GM21619 (cell line): ENCODE measurements at regions not wholly inside any gene's neighbourhood (a gene's known extent, or its start where the extent isn't known, plus 50 kb on each side); places are given as distances from the start of the nearest gene placed in this dataset.

ENCODE experiments used
- ATAC-seq: cut with Tn5 transposase; IDR thresholded peaks from one replicate; pipeline ENCODE4 v1.9.1; 2021; ENCODE audit not compliant: unreplicated experiment

DNA sequence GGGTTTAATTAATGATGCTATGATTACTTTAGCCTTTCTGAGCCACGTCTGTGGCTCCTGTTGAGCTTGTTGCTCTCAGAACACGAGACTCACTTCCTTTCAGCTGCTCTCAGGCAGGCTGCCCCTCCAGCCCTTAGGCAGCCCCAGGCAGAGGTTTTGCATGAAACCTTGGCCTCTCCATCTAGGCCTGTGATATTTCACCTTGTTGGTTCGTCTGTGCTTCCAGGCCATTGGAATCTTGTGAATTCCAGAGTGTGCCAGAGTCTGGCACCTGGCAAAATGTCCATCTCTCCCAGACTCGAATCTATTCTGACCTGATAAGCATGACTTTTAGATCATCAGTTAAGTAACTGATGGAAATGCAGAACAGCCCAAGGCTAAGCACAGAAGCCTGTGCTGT lies 254.1 kb downstream of the LOXHD1 start:
- no peak for ATAC-seq

DNA sequence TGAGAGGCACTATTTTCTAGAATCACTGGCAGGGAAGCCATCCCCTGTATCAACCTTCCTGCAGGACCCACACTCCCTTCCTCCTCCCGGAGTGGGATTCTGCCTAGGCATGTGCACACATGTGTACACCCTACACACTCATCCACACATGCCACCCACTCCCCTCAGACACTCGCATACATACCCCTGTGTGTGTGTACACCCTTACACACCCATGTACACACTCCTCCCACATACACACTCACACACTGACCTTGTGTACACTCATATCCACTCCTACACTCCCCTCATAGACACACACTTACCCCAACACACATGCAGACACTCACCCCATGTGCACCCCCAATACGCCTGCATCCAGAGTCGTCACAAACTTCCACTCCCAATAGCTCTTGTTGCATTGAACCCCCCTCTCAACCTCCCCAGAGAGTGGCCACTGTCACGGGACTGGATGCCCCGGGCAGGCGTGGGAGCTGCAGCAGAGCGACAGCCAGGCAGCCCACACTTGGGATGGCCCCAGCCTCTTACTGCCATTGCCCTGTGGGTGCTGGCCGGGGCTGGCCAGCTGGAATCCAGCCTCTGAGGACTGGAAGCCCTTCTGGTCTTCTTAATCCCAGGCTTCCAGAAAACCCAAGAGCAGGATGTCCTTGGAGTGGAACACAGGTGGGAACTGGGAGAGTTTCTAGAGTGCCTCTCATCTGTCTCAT lies 251.0 kb downstream of the LOXHD1 start:
- no peak for ATAC-seq

DNA sequence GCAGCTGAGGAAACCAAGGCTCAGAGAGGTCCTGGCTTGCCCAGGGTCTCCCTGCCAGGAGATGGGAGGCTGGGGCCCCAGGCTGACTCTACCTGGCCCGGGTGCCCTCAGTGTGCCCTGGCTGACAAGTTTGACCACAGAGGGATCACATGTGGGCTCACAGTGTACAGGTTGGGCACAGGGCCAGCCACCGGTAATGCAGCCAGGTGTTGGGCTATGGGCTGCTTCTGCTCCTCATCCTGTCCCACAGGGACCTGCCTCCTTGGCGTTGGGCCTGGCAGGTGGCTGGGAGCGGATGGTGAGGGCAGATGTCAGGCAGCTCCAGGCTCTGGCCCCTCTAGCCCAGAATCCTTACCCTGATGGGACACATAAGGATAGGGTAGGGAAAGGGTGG lies 250.5 kb downstream of the LOXHD1 start:
- ATAC-seq, result no peak

DNA sequence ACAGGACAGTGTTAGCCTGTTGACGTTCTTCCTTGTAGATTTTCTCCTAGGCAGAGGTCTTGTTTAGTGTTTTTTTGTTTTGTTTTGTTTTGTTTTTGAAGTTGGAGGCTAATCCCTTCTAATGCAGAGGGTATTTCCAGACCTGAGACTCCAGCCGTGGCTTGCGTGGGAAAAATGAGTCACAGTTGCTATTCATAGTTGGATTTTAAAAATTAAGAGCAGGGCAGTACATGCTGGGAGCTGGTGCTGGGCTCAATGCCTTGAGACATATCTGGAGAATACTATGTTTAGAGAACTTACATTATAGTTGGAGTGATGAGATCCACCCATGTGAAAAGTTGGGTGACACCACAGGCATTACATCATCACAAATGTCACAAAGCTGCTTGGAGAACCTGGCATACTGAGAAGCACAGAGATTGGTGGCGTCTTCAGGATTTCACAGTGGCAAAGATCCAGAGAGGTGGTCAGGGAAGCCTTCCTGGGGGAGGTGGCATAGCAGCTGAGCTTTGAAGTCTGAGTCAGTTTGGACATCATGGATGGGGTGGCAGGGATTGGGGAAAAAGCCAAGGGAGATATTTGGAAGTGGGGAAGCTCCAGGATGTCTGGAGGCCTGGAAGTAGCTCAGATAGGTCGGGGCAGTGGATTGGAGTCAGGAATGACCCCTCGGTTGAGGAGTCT lies 249.4 kb downstream of the LOXHD1 start:
- no peak for ATAC-seq

DNA sequence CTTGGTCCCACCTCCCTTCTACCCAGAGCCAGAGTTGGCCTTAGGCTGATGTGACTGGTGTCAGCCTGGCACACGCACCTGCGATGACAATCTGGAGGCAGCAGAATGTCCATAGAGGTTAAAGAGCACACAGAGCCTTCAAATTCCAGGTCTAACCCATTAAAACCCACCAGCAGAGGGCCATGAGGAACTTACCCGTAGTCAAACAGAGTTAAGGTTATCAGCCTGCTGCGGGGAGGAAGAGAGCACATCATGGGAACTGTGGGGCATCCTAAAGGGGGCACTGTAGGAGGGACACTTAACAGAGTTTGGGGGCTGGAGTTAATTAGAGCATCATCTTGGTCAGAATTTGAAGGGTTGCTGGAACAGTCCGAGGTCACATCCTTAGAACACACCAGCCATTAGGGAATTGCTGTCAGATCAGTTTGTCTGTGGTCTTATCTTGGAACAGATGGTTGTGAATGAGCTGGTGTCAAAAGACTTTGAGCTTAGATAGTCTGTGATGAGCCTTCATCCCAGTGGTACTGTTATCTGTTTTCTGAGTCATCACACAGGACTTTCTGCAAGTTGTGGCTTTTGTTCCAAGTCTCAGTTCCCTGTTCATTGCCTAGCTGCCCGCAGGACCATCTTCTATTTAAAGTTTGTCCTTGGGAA lies 248.6 kb downstream of the LOXHD1 start:
- ATAC-seq, result no peak

DNA sequence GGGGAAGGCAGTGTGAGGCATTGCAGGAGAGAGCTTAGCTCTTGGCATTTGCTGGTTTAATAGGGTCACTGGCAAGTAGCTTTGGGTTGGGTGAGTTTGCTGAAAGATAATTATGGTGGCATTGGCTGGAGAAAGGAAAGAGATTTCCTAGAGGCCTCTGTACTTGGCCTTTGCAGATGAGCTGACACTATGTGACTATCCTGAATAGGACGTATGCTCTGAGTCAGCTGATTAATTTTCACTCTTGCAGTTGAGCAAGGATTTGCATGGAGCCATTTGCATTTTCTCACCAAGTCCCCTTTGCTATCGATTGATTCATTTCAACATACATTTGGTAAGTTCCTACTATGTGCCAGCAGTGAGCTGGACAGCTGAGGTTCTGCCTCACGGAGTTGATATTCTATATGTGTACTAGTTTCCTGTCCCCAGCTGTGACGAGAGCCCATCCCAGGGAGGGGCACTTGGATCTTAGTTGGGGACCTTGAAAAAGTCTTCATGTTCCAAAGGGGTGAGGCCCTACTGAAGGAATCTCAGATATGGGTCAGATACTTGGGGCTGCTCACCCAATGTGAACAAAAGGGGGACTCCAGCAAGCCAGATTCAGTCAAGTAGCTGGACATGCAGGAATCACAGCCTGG lies 245.7 kb downstream of the LOXHD1 start:
- ATAC-seq, result no peak

DNA sequence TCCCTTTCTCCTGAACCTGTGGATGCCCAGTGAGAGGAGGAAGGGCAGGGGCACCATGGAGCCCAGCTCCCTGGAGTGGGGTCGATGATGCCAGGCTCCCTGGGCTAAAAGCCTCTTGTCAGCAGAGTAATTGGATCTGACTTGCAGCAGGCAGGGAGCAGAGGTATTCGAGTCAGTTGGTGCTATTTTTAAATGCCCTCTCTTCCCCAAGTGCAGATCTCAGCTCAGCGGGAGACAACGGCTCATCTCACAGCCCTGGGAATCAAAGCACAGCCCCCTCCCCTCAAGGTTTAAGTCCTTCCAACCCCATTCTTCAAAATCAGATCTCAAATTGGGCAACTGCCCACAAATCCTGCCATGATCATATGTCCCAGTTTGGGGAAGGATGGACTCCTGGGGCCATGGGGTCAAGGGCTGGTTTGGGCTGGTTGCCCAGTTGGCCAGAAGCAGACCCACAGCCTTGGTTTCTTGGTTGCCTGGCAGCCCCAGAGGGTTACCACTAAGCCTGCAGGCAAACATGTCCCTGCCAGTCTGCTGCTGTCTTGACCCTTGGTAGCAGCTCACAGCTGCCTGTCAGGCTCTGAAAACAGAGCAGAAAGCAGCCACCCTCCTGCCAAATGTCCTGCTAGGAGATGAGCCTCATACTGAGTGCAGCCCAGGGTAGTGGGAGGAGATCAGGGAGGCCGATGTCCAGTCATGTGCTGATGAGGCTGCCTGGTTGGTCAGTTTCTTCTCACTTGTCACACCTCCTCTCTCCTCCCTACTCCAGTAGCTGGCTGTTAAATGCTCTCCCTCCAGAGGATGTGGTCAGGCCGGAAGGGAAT lies 244.9 kb downstream of the LOXHD1 start:
- no peak for ATAC-seq

DNA sequence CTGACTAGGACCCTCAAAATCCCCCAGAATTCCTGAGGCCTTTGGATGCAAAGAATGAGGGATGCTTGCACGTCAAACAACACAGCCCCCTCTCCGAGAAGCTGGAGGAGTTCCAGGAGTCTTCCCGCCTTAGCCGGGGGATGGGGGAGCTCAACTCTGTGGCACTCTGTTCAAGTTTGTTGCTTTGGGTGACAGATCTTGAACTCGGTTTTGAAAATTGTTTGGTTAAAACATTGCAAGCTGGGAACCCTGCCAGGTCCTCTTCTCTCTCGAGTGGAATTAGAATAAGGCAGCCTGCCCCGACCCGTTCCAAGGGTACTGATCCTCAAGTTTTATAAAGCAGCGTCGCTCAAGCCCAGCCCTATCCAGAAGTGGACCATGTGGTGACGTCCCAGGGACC lies 244.1 kb downstream of the LOXHD1 start:
- ATAC-seq, result no peak

DNA sequence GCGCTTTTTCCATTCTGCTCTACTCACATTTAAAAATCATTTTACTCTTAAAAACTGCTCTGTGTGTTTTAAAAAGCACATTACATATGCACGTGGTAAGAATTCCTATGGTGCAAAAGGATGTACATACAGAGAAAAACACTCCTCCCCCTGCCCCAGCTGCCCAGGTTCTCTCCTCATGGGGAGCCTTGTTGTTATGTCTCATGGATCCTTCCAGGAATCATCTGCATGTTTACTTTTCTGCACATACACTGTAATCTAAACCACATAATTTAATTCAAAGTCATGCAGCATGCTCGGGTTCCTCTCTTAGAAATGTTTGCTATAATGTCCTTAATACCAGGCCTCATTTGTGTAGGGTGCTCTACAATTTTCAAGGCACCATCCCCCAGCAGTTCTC lies 243.3 kb downstream of the LOXHD1 start:
- ATAC-seq, result no peak

DNA sequence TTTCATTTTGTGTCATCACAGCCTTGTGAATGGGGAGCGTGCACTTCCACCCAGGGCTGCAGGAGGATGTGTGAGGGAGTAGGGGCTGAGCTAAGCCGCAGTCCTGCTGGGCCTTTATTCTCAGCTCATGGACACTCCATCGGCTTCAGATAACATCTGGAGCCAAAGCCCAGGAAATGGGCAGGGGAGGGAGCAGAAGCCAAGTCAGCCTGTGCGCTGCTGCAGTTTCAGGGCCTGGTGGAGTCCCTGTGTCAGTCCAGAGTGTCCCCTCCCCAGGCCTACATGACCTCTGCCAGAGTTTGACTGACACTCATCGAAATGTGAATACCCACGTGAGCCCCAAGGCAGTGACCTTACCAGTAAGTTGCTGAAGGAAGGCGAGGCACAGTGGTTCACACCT lies 242.2 kb downstream of the LOXHD1 start:
- ATAC-seq, result no peak

DNA sequence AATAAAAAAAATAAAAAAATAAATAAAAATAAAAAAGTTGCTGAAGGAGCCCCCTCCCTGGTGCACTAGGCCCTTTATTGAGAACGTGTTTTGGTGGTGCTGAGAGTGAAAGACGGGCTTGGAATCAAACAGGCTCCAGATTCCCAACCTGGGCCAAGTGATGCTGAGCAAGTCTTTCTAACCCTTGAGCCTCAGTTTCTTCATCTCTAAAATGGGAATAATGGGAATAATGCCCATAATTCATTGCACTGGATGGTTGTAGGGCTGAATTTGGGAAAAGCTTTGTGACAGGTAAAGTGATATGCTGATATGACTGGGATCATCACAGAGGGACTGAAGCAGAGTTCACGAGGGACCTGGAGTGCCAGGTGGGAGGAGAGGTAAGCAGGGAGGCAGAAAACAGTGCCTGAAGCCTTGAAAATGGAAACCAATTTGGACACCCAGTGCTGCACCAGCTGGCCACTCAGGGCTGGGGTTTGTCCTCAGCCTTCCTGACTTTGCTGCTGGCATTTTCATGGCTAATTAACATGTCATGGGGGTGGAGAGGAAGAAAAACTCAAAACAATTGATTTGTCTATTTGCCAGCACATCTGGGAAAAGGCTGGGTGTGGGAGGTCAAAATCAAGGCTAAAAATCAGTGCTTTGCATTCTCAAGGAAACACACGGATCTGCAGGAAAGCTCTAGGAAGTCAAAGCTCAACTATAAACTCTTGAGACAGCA lies 241.3 kb downstream of the LOXHD1 start:
- ATAC-seq, result no peak

DNA sequence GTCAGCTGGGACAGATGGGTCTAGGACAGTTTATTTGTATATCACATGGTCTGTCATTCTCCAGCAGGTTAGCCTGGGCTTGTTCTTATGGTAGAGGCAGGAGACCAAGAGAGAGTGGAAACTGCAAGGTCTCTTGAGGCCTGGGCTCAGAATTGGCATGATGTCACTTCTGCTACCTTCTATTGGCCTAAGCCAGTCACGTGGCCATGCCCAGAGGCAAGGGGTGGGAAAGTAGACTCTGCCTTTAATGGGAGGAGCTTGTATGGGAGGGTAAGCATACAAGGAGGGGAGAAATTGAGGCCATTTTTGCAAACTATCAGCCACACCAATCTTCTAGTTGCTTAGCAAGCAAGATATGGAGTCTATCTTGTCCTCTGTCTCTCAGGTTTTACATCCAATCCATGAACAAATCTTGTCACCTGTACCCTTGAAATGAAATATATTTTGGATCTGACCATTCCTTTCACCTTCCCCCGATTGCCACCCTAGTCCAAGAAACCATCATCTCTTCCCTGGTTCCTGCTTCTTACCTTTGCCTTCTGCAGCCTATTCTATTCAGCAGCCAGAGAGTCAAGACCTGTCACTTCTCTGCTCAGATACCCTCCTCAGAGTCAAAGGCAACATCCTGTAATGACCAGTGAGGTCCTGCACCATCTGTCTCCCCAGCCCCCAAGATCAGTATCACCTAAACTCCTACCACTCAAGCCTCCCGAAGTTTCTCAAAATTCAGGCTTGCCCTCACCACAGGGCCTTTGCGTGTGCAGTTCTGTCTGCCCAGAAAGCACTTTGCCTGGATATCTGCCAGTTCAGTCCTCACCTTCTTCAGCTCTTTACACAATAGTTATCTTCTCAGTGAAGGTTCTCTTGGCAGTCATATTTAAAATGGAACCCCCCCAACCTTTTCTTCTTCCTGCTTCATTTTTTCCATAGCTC lies 240.0 kb downstream of the LOXHD1 start:
- no peak for ATAC-seq

DNA sequence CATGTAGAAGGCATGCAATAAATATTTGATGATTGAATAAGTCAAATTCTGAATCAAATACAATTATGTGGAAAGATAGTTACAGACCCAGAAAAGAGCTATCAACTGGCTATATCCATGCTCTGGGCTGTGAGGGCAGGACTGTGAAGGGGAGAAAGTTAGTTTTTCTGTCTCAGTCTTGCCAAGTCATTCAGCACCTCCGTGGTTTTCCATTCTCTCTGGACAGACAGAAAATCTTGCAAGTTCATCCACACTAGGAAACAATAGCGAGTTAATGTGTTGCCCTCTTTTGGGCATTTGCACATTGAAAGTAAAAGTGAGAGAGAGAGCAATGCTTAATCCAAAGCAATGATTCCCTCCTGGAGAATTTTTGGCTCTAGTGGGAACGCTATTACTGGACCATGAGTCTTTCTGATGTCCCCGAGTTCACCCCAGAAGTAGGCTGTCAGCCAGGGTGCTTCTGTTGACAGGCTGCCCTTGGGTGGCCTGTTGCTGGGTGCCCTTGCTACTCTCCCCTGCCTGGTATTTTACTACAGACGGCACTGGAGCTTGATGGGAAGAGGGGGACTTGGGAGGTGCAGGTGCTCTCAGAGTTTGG lies 238.3 kb downstream of the LOXHD1 start:
- no peak for ATAC-seq

DNA sequence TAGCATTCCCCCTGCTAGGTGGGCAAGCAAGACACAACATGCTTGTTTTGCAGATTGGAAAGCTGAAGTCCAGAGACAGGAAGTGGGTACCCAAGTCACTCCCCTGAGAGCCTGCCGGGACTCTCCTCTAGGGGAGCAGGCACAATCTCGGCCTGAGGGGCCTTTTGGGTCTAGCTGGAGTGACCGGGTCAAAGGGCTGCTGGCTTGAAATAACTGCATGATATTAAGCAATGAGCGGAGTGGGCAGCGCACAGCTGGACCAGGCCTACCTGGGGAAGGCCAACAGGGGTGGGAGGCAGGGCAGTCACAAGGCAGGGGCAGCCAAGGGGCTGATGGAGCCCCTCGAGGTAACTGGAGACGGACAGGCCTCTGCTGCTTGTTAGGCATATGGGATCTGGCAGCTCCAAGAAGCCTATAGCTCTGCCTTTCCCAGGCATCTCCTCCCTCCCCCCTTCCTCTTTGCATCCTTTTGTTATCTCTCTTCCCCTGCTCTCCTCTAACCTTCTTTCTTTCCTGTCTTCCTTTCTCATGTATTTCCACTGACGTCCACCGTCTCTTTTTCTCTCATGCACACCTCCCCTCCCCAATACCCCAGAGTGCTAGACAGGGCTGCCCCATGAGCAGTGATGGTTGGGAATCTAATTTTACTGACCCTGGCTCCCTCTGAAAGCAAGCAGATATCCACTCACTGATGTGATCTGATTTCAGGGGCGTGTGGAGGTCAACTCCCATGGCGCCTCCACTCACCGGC lies 237.5 kb downstream of the LOXHD1 start:
- ATAC-seq, result no peak

DNA sequence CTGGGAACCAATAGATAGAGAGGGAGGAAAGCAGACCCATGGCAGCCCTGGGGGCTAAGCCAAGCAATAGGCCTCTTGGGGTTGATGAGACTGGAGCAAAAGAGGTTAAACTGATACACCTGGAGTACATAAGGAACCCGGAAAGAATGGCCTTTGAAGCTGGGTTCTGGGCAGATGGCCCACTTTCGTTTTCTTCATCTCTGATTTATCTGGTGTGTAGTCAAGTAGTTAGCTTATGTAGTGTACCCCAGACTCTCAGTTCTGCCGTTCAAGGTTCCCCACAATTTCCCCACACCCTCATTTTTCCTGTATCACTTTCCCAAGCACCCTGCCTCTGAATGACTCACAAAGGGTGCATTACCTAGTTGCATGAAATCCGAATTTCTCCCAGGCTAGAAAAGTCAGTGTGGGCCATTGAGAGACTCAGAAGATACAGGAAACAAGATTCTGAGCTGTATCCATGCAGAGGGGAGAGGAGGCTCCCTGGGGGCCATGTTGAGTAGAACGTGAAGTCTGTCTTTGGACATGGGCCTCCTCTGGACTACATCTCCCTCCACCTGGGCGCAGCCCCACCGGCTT lies 235.0 kb downstream of the LOXHD1 start:
- ATAC-seq, result no peak

DNA sequence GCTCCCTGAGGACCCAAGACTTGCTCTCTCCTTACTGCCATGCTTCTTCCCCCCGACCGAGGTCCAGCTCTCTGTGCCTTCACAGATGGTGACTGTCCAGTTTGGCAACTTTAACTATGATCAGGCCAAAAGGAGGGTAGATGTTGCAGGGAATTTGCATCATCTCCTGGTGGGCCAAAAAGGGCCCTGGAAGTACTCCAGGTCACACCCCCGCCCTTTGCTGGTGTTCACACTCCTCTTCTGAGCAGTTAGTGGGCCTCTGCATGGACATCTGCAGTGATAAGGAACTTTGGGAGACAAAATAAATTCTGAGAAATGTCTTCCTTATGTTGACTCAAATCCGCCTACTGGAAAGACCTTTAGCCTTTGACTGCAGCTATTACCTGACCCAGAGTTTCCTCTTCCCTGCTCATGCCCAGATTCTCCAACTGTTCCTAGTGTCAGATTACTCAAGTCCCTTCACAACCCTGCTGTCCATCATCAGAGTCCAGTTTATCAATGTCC lies 234.4 kb downstream of the LOXHD1 start:
- no peak for ATAC-seq

DNA sequence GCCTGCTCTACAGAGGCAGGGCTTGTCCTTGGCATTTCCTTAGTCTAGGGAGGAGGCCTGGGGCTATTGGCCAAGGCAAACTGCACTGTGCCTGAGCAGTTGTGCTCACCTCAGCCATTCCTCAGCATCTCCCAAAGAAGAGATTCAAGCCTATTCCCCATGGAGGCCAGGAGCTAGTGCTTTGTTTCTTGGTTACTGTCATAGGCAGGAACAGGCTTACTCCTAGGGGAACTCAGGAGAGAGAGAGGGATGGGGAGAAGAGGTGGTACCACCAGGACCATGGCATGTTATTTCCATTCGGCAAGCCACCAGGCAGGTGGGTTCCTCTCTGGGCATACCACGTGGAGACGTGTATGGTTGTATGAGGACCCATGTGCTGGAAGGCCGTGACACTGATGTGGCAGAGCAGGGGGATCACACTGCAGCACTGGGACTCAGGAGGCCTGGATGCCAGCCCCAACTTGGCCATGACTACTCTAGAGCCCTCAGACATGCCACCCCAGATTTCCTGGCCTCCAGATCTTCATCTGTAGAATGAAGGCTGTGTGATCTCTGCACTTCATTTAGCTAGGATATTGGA lies 233.7 kb downstream of the LOXHD1 start:
- ATAC-seq, result no peak
